Rectal smooth muscle tissue (tissue), 1 donor: ENCODE measurements at regions not wholly inside any gene's neighbourhood (a gene's known extent, or its start where the extent isn't known, plus 50 kb on each side); places are given as distances from the start of the nearest gene placed in this dataset.

Source experiments
- H3K27ac ChIP-seq: one replicate; pipeline ENCODE4 v1.7.0; 2013; ENCODE audit warnings: low read depth, low read length, inconsistent platforms
- H3K27me3 ChIP-seq: one replicate; pipeline ENCODE4 v1.7.0; 2013; ENCODE audit warnings: low read length; ENCODE audit not compliant: control insufficient read depth, insufficient read depth
- H3K36me3 ChIP-seq: one replicate; pipeline ENCODE4 v1.7.0; 2013; ENCODE audit warnings: low read length; ENCODE audit not compliant: control insufficient read depth, insufficient read depth
- H3K4me1 ChIP-seq: one replicate; pipeline ENCODE4 v1.7.0; 2013; ENCODE audit warnings: low read length; ENCODE audit not compliant: control insufficient read depth, insufficient read depth
- H3K4me3 ChIP-seq: one replicate; pipeline ENCODE4 v1.7.0; 2013; ENCODE audit warnings: low read length
- H3K9ac ChIP-seq: one replicate; pipeline ENCODE4 v1.7.0; 2013; ENCODE audit warnings: low read length

DNA sequence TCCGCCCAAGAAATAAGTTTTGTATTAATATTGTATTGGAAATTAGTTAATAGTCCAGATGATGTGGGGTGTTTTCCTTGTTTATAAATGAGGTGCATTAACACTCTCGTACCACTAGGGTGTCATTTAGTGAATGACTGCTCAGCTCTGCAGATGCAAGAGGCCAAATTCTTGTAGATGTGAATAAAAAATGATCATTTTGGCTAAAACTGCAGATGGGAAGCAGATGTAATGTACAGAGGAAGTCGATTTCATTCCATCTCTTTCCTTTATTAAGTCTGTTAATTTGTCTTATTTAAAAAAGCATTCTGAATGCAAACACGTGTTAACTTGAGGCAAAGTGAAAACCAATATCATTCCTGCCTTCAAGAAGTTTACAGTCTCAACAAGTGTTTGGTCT lies 108.1 kb downstream of the DHX15 start:
- Histone ChIP-seq H3K4me1 (peaks cover 2% of the 10 kb centered on the region), H3K9ac (no peak overlapping the region), H3K27me3 (no peaks in the 10 kb centered on the region), H3K4me3 (no peak overlapping the region), H3K36me3 (no peaks in the 10 kb centered on the region), H3K27ac (no peak overlapping the region)

DNA sequence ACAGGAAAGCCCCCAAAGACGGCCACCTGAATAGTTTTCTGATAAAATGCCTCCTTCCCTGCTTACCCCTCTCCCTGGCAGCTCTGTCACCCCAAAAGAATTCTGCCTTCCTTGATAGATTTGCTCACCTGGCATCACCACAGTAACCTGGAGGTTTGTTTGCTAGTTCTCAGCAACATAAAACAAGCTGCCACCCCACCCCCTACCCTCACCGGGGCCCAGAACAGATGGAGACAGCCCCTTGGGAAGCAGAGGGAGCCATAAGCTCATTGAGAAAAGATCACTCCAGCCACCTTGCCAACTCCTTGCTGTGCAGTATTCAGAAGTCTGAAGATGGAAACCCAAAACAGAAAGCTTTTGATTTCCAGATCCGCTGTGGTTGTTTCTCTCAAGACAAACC lies 108.6 kb downstream of the DHX15 start:
- H3K27ac ChIP-seq = no peak overlapping the region
- no peak overlapping the region for H3K4me3 ChIP-seq
- peaks cover 2% of the 10 kb centered on the region for H3K4me1 ChIP-seq
- H3K9ac ChIP-seq = no peak overlapping the region
- H3K27me3 ChIP-seq = no peaks in the 10 kb centered on the region
- no peaks in the 10 kb centered on the region for H3K36me3 ChIP-seq

DNA sequence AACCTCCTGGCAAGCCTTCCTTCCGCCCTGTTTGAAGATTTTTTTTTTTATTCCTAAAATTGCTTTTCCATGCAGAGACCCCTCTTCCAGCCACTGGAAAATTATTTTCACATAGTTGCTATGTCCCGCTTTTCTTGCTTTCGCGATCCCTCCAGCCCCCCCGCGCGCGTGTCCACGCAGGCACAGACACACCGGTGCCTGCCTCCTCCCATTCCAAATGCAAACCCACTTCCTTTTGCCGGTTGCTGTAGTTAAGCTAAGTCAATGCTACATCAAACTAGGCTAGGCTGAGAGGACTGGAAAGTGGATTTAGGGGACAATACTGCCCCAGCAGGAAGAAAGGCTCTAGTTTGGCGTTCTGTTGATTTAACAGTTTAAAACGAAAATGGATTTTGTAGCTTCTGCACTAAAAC lies 111.0 kb downstream of the DHX15 start:
- H3K9ac ChIP-seq = no peak overlapping the region
- peaks cover 2% of the 10 kb centered on the region for H3K4me1 ChIP-seq
- no peaks in the 10 kb centered on the region for H3K36me3 ChIP-seq
- H3K27ac ChIP-seq = peak overlapping the region; percentile 56
- H3K4me3 ChIP-seq = peak overlapping the region; percentile 68
- H3K27me3 ChIP-seq = peaks cover 5% of the 10 kb centered on the region

DNA sequence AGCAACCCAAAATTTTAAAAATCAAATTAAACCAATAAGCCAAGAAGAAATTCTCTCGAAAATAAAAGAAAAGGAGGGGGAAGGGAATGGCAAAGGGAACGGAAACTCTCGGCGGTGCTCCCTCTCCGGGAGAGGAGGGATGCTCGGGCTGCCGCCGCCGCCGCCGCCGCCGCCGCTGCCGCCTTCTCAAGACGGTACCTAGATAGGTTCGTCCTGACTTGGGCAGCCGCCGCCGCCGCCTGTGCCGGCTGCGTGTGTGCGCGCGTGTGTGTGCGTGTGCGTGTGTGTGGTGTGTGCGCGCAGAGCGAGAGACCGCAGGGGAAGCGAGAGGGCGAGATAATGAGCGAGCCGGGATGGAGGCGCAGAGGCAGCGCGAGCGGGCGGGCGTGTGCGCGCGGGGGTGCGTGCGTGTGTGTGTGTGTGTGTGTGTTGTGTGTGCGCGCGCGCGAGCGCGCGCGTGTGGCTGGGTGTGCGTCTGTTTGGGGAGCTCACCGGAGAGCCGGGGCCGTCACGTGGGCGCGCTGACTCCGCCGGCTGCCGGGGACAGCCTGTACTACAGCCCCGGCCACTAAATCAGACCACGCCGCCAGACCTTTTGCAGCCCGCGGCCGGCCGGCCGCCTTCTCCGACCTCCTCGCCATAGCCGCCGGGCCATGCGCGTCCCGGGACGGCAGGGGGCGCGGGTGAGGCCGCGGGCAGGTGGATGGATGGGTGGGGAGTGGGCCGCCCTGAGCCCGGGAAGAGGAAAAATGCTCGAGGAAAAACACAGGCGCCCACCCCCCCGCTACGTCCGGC lies 111.6 kb downstream of the DHX15 start:
- Histone ChIP-seq H3K4me1 (peaks cover 2% of the 10 kb centered on the region), H3K27ac (peak overlapping the region; percentile 56), H3K36me3 (no peaks in the 10 kb centered on the region), H3K4me3 (peak overlapping the region; percentile 68), H3K27me3 (peaks cover 5% of the 10 kb centered on the region), H3K9ac (no peak overlapping the region)

DNA sequence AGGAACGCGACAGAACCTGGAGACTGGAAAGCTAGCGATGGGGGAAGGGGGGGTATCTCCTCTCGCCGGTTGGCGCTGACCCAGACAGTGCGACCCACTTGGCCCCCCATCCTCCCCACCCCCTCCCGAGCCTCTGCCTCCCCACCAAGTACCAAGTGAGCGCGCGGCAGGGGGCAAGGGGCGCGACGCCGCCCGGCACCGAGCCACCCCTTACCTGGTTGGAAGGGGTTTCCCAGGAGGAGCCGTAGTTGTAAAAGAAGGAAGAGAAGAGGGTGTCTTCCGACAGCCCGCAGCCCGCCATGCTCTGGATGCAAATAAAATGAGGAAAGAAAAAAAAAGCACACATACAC lies 112.2 kb downstream of the DHX15 start:
- H3K27ac ChIP-seq = peak overlapping the region; percentile 54
- H3K9ac ChIP-seq = no peak overlapping the region
- H3K4me3 ChIP-seq = peak overlapping the region; percentile 68
- H3K4me1 ChIP-seq = peaks cover 2% of the 10 kb centered on the region
- H3K27me3 ChIP-seq = peaks cover 5% of the 10 kb centered on the region
- no peaks in the 10 kb centered on the region for H3K36me3 ChIP-seq

DNA sequence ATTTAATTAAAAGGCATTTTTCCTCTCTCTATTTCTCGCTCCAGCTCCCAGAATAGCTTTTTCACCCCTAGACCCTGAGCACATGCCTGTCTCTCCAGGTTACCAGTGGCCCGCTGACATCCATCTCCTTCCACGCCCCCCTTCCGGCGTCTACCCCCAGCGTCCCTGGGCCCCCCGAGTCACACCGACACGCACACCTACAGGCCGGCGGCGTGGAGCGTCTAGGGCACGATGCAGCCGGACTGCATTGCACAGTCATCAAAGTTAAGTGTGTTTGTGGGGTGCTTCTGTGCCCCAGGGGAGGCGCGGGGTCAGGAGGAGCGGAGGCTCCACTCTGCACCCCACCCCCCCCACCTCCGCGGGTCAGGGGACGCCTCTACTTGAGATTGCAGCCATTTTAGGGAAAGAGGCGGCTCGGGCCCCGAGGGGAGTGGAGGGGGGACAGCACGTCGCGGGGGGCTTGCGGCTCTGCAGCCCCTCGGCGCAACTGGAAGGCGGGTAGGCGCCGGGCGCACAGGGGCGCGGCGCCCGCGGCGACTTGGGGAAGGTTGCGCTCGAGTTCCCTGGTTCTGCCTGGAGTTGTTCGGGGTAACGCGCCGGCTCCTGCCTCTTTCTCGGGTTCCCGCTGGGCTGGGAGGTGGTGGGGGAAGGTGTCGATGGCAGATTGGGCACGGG lies 112.7 kb downstream of the DHX15 start:
- Histone ChIP-seq H3K4me3 (peak overlapping the region; percentile 68), H3K27me3 (peaks cover 5% of the 10 kb centered on the region), H3K36me3 (no peaks in the 10 kb centered on the region), H3K27ac (no peak overlapping the region), H3K9ac (no peak overlapping the region), H3K4me1 (peaks cover 2% of the 10 kb centered on the region)

DNA sequence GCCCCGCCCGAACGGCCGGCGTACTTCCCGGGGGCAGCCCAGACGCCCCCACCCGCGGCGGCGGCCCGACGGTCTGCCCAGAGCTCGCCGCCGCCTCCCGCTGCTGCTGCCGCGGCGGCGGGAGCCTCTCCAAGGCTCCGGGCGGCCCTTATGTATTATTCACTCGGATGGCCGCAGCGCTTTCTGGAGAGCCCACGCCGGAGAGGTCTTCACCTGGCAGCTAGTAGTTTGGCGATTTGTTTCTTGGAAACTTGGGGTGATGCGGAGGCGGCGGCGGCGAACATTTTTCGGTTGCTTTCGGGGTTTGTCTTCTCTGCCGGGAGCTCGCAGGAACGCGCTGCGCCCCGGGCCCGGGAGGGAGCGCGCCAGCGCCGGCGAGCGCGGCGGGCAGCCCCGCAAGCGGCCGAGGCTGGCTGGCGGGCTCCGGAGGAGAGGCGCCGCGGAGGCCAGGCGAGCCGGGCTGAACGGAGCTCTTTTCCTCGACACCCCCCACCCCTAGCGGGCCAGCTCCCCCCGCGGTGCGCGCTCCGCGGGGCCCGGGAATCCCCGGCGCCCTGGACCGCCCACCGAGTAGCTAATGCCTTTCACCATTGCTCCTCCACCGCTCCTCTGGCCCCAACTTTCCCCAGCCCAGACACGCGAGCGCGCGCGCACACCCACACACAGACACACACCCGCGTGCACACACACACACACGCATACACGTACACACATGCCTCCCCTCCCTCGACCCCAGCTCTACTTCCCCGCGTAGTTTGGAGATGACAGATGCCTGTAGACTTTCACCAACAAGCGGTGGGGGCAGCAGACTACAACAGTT lies 113.5 kb downstream of the DHX15 start:
- H3K27ac ChIP-seq = peak overlapping the region; percentile 32
- peaks cover 2% of the 10 kb centered on the region for H3K4me1 ChIP-seq
- H3K27me3 ChIP-seq = peaks cover 7% of the 10 kb centered on the region
- no peaks in the 10 kb centered on the region for H3K36me3 ChIP-seq
- H3K4me3 ChIP-seq = peak overlapping the region; percentile 68
- H3K9ac ChIP-seq = no peak overlapping the region

DNA sequence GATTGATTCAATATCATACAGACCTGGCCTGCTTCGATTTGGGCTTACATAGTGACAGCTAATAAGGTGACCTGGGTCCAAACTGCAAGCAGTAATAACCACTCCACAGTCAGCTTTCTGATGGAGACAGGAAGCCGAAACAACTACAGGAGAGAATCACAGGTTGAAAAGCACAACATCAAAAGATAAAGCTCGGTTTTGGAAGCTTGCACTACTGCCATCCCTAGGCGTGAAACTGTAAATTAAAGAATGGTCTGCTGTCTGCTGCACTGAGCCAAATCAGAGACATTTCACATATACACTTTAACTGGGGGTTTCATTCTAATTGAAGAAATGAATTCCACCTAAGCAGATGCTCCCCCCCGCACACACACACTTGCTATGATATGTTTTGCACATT lies 116.3 kb downstream of the DHX15 start:
- Histone ChIP-seq H3K4me1 (no peaks in the 10 kb centered on the region), H3K9ac (no peak overlapping the region), H3K27me3 (peaks cover 7% of the 10 kb centered on the region), H3K27ac (no peak overlapping the region), H3K36me3 (no peaks in the 10 kb centered on the region), H3K4me3 (no peak overlapping the region)

DNA sequence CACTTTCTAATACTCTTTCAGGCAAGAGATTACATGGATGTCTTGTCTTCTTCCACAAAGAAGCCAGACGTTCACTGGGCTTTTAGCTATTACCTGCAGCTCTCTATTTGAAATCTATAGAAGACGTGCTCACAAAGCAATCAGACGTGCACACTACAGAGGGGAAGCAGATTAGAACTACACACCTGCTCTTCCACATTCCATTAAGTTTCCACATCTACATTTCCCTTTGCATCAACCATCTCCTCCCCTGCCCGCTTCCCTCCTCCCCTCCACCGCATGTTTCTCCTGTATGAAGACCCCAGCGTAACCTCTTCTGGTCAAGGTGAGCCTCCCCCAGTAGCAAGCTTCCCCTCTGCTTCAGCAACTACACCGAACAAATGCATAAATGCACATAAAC lies 119.8 kb downstream of the DHX15 start:
- Histone ChIP-seq H3K4me1 (no peaks in the 10 kb centered on the region), H3K9ac (no peak overlapping the region), H3K27ac (no peak overlapping the region), H3K27me3 (peaks cover 2% of the 10 kb centered on the region), H3K4me3 (no peak overlapping the region), H3K36me3 (no peaks in the 10 kb centered on the region)

DNA sequence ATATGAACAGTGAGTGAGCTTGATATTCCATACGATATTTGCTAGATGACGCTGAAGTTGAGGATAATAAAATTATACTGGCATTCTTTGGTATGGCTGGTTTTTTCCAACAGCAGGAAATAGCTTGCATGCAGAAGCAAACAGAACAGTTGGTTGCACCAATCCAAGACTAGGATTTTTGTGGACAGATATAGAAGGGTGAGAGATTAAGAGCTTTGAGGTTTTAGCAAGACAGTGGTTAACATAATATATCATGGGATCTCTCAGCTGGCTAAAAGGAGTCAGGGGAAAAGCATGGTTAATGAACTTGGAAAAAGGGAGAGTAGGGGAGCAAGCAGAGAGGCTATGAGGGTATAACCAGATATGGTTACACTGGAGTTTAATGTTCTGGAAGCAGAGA lies 127.9 kb downstream of the DHX15 start:
- no peaks in the 10 kb centered on the region for H3K36me3 ChIP-seq
- H3K27ac ChIP-seq = no peak overlapping the region
- H3K27me3 ChIP-seq = no peaks in the 10 kb centered on the region
- H3K4me3 ChIP-seq = no peak overlapping the region
- no peaks in the 10 kb centered on the region for H3K4me1 ChIP-seq
- H3K9ac ChIP-seq = no peak overlapping the region

DNA sequence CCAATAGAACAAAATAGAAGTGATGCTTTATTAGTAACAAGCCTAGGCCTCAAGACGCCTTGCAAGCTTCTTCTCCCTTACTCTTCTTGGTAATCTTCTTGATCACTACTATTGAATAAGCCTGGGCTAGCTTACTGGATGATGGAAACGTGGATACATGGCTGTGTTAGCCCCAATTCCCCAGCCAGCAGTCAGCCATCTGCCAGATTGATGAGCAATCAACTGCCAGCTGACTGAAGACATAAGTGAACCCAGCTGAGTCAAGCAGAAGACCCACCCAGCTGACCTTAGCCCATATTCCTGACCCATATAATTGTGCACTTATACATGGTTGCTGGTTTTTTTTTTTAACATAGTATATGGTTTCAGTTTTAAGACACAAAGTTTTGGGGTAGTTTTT lies 130.4 kb downstream of the DHX15 start:
- no peak overlapping the region for H3K9ac ChIP-seq
- H3K27me3 ChIP-seq = no peaks in the 10 kb centered on the region
- no peaks in the 10 kb centered on the region for H3K4me1 ChIP-seq
- H3K36me3 ChIP-seq = no peaks in the 10 kb centered on the region
- no peak overlapping the region for H3K27ac ChIP-seq
- H3K4me3 ChIP-seq = no peak overlapping the region

DNA sequence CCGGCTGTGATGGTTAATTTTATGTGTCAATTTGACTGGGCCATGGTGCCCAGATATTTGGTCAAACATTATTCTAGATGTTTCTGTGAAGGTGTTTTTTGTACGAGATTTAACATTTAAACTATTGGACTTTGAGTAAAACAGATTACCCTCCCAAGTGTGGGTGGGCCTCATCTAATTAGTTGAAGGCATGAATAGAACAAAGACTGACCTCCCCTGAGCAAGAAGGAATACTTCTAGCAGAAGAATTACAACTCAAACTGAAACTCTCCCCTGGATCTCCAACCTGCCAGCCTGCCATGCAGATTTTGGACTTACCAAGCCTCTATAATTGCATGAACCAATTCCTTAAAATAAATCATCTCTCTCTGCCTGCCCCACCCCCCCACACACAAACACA lies 132.5 kb downstream of the DHX15 start:
- Histone ChIP-seq H3K4me3 (no peak overlapping the region), H3K9ac (no peak overlapping the region), H3K36me3 (no peaks in the 10 kb centered on the region), H3K27me3 (no peaks in the 10 kb centered on the region), H3K4me1 (no peaks in the 10 kb centered on the region), H3K27ac (no peak overlapping the region)
